C4-2B (cell line): ENCODE measurements at regions not wholly inside any gene's neighbourhood (a gene's known extent, or its start where the extent isn't known, plus 50 kb on each side); places are given as distances from the start of the nearest gene placed in this dataset.

ENCODE experiments used
- H3K27ac ChIP-seq: fragments of 450-650 bp; 2 replicates; pipeline ENCODE4 v1.5.1; 2017
- CTCF ChIP-seq: fragments of 450-650 bp; conservative IDR thresholded peaks from 2 replicates; pipeline ENCODE4 v1.5.1; 2017; ENCODE audit warnings: mild to moderate bottlenecking
- ZFX ChIP-seq: fragments of 450-650 bp; IDR thresholded peaks from 2 replicates; pipeline ENCODE4 v1.6.1; 2017

GRCh38 chr2:16413947-16414346, 251.7 kb downstream of the CYRIA start:
- H3K27ac ChIP-seq = no peak overlapping the region
- TF ChIP-seq CTCF = no peak
- TF ChIP-seq ZFX = no peak

- TF ChIP-seq CTCF (no peak), ZFX (no peak)
- H3K27ac ChIP-seq = no peak overlapping the region
Observed at GRCh38 chr2:16413285-16413684, 252.3 kb downstream of the CYRIA start.

- H3K27ac ChIP-seq = no peak overlapping the region
- no peak for TF ChIP-seq ZFX
- no peak for TF ChIP-seq CTCF
Observed at GRCh38 chr2:16412321-16413030, 253.2 kb downstream of the CYRIA start.

- TF ChIP-seq CTCF (no peak), ZFX (no peak)
- no peak overlapping the region for H3K27ac ChIP-seq
Observed at GRCh38 chr2:16411788-16412187, 253.8 kb downstream of the CYRIA start.

GRCh38 chr2:16409849-16410248, 255.8 kb downstream of the CYRIA start:
- TF ChIP-seq CTCF (no peak), ZFX (no peak)
- H3K27ac ChIP-seq = no peak overlapping the region

GRCh38 chr2:16409006-16409390, 256.6 kb downstream of the CYRIA start:
- TF ChIP-seq ZFX (no peak), CTCF (no peak)
- H3K27ac ChIP-seq = no peak overlapping the region

GRCh38 chr2:16408331-16409005, 257.2 kb downstream of the CYRIA start:
- TF ChIP-seq CTCF (no peak), ZFX (no peak)
- no peak overlapping the region for H3K27ac ChIP-seq
